Frontal cortex (tissue), 3 donors: ENCODE measurements at regions not wholly inside any gene's neighbourhood (a gene's known extent, or its start where the extent isn't known, plus 50 kb on each side); places are given as distances from the start of the nearest gene placed in this dataset.

Experiments used
- DNase-seq, 2 donors: peaks; one replicate each; pipeline ENCODE4 v3.0.0; 2012; ENCODE audit warnings: low spot score in 2 of 2
- FAIRE-seq: peaks from 2 replicates; lab custom pipeline; 2012; peaks lifted over from hg19 to GRCh38; lab: Jason Lieb, UNC
- donor health status: control.
- donor health status: control.
- donor health status: control.

DNA sequence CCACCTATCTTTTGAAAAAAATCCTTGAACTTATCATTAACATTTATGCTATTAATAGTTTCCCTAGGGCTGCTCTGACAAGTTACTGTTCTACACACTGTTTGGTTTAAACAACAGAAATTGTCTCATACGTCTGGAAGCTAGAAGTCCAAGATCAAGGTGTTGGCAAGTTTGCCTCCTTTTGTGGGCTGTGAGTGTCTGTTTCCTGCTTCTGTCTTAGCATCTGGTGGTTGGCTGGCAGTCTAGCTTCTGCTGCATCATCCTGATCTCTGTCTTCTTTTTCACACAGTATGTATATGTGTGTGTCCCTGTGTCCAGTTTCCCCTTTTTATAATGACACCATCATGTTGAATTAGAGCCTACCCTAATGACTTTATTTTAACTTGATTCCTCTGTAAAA lies 154.8 kb downstream of the RPS12 start:
- no peak for DNase-seq
- FAIRE-seq, result no peak

DNA sequence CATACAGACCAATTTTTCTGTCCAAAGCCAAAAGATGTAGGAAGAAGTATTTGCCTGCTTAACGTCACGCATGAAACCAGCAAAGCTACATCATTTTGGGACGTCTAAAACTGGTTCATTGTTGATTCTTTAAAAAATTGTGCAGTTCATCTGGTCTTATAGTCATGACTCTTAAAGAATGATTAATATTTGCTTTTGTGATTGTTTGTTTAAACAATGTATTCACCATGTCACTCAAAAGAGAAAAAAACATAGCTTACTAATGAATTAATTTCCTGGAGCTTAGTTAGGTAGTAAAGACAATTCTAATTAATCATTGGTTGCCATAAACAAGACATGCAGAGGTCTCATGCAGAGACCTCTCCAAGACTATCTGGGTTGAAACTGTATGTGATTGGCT lies 157.3 kb downstream of the RPS12 start:
- no peak for FAIRE-seq

DNA sequence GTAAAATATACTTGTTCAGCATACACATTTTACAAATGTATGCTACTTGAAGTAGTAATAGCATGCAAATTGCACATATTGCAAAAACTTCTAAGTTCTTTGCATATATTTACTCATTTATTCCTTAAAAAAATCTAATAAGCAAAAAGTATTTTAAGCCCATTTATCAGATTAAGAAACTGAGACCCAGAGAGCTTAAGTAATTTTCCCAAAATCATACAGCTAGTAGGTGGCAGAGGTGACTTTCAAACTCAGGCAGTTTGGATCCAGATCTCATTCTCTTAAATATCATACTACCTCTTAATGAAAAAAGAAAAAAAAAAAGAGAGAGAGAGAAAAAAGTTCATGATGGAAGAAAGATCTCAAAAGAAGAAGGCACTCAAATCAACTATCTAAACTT lies 157.9 kb downstream of the RPS12 start:
- FAIRE-seq, result no peak
- DNase-seq, result no peak

More for the DNA sequence above, 157.3 kb downstream of the RPS12 start:
- no peak for DNase-seq

DNA sequence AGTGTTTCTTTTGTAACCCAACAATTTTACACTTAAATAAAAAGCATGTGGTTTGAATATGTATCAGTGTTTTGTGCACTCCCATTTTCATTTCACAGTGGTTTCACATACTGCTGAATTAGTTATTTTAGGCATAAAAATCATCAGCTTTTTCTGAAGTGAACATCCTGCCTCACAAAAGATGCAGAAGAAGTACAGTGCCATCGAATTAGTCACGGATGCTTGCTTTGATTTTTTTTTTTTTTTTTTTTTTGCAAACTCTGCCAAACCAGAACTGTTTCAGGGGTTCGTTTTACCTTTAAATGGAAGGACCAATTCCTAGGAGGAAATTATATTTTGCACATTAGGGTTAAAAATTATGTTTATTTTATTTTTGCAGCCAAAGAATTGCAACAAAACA lies 158.6 kb downstream of the RPS12 start:
- no peak for FAIRE-seq
- no peak for DNase-seq

DNA sequence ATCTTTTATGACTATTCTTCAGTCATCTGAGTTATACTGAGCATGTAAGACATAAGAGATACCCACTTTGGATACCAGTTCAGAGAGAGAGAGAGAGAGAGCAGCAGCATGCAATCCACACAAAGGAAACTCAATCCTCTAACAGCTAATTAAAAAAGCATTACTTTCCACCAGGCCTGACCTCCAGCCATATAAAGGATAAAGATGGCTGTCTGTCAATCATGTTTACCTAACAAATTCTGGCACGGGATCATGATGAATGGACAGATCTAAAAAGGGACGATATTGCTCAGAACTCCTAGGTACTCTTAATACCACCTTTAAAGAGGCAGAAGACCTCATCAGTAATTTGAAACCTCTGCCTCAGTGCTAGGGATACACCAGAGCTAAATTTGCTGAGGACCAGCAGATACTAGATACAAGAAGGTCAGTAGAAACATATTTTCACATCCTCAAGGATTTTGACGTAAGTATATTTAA lies 159.2 kb downstream of the RPS12 start:
- no peak for DNase-seq

DNA sequence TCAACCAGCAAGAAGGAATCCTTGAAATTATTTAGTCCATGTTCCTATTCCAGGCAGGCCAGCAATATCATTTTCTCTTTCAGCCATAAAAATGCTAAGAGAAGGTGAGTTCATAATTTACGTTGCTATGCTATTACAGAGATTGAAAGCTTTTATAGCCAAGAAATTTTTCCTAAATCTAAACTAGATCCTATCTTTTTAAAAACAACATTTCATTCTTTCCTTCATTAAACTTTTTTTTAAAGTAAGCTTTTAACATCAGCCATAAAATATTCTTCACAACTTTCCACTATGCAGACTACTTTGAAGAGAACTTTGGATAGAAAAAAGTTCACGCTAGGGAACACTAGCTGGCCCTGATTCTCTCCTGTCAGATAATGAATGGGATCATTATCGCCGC lies 159.8 kb downstream of the RPS12 start:
- DNase-seq, result no peak
- FAIRE-seq, result no peak

More for the DNA sequence above, 159.2 kb downstream of the RPS12 start:
- FAIRE-seq, result no peak

DNA sequence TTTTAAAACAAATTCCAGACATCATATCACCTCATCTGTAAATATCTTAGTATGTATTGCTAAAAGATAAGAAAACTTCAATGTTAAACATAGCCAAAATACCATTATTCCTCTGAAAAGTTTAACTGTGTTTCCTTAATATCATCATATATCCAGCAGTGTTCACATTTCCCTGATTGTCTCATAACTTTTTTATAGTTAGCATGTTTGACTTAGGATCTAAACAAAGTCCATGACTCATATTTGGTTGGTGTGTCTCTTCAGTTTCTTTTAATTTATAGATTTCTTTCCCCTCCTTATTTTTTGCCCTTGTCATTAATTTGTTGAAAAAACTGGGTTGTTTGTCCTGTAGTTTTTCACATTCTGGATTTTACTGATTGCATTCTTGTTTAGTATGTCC lies 163.0 kb downstream of the RPS12 start:
- FAIRE-seq (no peak), DNase-seq (no peak)

DNA sequence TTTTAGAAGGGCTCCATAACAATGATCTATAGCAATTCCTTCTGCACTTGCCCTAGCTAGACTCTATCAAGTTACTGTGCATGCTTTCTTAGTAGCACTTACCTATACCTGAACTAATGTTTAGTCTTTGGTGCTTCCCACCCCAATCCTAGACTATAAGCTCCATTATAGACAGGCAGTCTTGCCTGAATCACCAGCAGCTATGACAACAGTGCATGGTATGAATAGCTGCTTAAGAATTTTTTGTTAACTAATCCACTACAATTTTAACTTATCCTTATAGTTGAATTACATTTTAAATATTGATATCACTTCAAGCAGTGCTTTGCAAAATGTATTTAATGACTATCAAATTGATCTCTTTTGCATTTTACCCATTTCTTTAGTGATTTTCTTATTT lies 164.3 kb downstream of the RPS12 start:
- FAIRE-seq, result no peak
- no peak for DNase-seq

DNA sequence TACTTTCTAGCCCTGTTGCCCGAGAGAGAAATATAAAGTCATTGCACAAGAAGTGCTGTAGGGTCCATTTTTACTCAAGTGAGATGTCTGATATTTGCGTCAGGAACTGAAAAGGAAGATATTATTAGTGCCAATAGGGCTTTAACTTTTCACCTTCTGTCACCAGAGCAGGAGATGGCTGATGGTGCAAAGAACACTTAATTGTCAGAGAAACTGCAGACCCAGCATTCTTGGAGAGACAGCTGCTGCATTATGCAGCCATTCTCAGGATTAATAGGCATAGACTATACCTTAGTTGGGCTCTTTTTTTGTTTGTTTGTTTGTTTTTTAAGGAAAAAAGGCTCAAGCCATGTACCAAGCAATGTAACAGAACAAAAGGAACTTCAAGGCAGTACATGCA lies 179.4 kb downstream of the RPS12 start:
- no peak for FAIRE-seq
- no peak for DNase-seq

DNA sequence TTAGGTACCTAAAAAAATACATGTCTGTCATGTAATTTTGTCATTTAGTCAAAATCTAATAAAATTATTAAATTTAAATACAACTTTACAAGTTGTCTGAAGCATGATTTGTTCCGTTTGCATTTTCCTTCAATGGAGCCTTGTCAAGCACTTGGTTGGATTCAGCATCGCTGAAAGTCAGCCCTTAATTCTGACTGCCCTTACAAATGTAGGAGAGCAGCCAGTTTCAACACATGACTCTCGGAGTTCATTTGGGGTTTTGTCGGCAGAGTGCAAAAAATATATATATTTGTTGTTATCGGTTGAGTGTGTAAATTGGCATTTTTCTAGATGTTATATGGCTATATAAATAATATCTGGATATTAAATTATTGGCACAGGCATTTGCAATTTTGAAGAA lies 180.6 kb downstream of the RPS12 start:
- FAIRE-seq (no peak), DNase-seq (no peak)

DNA sequence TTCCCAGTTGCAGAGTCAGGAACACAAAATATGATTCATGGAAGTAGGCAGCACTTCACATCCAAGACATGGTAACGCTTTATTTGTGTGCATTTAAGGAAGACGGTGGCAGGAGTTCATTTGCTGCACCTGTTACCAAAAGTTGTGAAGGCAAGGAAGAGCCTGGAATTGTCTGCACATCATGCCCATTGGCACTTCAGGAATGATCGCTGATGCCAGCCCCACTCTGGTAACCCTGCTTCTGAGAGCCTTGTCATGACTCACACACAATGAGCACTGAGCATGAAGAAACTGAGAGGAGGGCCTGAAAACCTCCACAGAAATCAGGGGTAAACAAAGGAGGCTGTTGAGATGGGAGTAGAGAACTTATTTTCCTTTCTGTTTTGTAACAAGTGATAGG lies 181.1 kb downstream of the RPS12 start:
- no peak for DNase-seq
- FAIRE-seq, result no peak

DNA sequence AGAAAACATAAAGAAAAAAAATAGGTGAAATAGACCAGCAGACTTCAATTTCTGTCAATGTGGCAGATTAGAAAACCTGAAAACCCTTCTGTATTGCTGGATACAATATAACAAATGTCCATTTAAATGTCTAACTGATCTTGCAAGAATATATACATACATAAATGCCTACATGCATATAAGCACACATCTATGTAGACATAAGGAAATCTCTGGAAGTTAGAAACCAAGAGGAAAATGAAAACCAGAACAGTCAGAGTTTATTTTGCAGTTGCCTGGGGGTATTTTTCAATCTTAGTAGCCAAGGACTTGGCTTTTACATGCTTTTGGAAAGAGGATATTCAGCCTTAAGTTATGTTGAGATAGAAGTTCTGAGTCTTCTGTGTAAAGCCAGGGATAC lies 184.0 kb downstream of the RPS12 start:
- FAIRE-seq, result no peak
- no peak for DNase-seq

DNA sequence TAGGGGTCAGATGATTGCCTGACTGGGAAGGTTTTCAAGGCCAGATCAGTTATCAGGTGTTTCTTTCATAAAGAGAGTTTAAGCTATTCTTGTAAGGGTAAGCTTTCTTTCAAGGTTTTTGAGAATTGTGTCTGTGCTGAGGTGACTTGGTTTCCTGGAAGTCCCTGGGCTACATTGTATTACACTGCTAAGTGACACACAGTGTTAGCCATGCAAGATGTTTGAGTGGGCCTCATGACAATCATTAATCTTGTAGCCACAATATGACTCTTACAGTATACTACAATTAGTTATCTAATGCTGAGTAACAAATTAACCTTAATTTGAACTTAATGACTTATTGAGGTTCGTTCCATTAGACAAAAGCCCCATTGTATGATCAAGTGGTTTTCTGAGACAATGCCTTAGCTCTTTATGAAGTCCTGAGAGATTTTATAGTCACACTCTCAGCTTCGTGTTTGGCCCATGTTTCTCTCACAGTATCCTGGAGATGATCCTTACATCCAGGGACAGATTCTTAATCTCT lies 186.7 kb downstream of the RPS12 start:
- DNase-seq (no peak), FAIRE-seq (no peak)

DNA sequence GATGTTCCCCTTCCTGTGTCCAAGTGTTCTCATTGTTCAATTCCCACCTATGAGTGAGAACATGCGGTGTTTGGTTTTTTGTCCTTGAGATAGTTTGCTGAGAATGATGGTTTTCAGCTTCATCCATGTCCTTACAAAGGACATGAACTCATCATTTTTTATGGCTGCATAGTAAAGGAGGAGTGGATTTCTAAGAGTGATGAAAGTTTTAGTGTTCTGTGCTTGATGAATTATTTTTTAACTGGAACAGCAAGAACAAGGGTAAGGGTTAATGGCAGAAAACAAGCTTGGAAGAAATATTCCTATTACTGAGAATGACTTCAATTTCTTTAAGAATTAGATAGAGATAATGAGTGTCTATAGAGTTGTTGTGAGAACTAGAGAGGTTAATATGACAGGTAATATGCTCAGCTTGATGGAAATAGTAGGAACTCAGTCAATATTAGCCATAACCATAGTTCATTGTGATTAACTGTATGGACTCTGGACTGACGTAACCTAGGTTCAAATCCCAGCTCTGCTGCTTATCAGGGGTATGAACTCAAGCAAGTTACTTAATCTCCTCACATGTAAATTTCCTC lies 190.0 kb downstream of the RPS12 start:
- FAIRE-seq (no peak), DNase-seq (no peak)

DNA sequence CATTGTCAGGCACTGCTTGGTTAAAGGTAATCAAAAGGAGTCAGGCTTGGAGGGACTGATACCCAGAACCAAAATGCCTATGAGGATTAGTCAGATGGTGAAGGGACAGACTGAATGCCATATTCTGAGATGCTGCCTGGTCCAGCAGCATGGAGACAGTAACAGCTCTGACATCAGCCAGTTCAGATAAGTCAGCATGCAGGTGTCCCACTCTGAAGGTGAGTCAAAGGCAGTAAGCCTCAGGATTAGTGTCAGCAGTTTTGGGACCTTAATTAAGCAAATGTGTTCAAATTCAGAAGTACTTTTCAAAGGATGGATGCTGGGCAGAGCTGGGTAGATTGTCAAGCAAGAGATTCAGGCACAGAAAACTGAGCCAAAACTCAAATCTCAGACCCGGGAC lies 198.4 kb downstream of the RPS12 start:
- no peak for DNase-seq
- no peak for FAIRE-seq

DNA sequence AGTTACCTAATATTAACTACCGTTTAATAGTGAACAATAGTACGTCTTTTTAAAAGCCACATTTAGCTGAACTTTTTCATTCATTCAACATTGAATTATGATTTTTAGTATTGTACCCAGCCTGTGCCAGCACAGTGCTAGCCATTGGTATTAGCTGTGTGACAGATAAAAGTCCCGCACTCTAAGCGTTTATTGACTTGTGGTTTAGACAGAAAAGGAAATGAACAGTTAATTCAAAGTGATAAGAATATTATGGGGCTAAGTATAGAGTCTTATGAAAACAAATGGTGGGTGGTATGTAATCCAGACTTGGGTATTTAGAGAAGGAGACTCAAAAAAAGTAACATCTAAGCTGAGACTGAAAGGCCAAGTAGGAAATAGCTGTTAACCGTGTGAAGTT lies 202.3 kb downstream of the RPS12 start:
- no peak for FAIRE-seq
- no peak for DNase-seq

DNA sequence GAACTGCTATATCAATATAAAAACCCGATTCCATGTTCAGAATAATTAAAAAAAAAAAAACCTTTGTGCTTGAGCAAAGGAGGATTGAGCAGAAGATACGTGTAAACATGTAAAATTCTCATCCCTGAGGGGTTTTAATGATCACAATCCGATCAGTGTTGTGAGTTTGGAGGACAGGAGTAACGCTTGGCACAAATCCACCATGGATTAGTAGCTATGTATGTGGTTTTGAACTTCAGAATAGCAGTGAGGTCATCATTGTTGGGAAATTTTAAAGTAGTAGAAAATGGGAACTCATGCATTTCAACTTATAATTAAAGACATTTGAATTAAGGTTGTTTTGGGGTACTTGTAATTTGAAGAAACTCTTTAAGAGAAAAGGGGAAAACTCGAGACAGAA lies 203.2 kb downstream of the RPS12 start:
- FAIRE-seq, result no peak
- DNase-seq, result no peak

DNA sequence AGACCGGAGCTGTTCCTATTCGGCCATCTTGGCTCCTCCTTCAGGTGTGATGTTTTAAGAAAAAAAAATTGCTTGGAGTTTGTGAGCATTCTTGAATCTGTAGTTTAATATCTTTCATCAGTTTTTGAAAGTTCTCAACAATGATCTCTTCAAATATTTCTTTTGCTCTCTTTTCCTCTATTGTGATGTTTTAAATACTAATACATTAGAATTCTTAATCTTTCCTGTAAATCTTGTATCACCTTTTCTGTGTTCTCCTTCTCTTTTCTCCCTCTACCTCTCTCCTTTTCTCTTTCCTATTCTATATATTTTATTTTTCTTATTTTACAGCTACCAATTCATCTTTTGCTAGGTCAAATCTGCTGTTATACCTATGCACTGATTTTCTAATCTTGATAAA lies 212.3 kb downstream of the RPS12 start:
- DNase-seq (no peak), FAIRE-seq (no peak)

DNA sequence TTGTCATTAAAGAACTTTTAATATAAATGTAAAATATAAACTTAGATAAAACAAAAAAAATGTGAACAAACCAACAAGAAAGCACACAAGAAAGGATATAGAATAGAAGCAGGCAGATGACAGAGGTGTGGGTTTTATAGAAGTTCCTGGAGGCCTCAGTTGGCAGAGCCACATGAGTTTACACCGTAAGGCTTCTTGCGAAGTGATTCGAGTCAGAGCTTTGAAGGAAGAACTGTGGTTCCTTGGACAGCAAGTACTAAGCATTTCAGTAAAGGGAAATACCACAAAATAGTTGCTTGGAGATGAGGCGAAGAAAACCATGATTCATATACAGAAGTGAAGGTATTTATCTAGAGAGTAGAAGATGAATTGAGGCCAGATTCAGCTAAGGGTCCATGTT lies 207.9 kb upstream of the EYA4 start:
- DNase-seq (no peak), FAIRE-seq (no peak)

DNA sequence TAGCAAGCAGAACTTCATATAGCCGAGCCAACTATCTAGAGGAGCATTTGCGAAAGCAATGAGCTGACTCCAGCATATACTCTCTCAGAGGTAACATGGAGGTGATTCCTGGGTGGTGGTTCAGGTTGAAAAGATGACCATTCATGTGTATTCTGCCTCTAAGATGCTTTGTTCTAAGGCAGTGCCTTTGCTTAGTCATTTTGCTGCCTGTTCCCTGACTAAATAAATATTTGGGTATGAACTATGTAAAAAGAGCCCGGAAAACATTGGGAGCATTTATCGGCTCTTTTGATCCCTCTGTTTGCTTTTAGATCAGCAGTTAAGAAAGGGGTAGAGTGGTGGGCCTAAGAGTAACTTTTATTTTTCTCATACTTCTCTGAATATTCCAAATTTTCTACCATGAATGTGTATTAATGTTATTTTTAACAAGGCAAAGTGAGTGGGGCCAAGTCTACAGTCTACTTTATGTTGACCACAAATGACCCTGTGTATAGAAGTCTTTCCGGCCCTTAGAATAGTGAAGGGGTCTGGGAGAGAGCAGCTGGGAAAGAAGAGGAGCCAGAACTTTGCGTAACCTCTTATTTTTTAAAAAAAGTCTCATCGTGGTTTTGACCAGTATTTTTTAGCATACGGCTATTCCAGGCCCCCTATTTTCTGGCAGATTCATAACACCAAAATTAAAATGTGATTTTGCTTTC lies 206.5 kb upstream of the EYA4 start:
- DNase-seq, result no peak
- no peak for FAIRE-seq

DNA sequence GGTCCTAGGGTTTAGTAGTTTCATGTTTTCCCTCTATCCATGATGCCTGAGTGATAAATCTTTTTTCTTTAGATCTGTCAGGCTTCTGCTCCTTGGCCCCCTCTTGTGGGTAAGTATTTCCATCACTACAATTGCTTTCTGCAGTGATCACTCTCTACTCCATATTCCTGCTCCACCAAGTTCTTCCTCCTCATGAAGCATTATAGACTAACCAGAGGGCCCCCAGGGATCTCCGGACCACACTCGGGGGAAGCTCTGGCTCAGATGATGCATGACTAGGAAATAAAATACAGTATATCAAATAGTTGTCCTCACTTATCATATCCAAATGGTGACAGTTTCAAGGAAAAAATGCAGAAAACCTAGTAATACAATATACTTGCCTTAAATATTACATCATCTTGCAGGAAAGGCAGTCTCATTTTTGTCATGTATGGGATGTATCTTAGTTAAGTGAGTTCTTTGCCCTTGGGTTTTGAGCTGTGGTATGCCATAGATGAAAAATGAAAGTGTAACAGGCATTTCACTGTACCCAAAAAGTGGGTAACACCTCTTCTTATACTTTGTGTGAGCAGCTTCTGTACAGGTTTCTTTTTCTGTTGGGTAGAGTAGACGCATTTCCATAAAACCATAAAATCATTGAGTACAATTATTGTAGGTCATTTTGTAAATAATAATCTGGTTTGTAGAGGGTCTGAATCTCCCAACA lies 200.9 kb upstream of the EYA4 start:
- FAIRE-seq (no peak), DNase-seq (peak in 1 of 2 donors; percentile 16)
